ENCODE measurements at regions not wholly inside any gene's neighbourhood (a gene's known extent, or its start where the extent isn't known, plus 50 kb on each side); places are given as distances from the start of the nearest gene placed in this dataset.

DNA sequence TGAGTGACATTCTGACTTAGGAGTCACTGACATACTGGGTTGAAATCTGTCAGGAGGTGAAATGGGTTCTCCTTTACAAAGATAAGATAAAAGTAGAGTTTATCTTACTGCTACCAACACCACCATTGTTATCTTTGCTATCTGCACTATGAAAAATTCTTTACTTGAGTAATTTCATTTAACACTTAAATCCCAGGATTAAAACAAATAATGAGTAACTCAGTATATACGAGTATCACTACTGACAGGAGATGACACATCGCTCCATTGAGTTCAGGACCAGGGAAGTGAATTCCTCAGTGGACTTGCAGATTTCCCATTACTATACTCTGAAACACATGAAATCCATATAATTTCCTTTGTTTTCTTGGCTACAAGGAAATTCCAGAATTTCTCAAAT lies 242.1 kb upstream of the NLRP1 start:
- no peak for DNase-seq (ENCODE audit: low read depth)
- TF ChIP-seq, protein P1, sequence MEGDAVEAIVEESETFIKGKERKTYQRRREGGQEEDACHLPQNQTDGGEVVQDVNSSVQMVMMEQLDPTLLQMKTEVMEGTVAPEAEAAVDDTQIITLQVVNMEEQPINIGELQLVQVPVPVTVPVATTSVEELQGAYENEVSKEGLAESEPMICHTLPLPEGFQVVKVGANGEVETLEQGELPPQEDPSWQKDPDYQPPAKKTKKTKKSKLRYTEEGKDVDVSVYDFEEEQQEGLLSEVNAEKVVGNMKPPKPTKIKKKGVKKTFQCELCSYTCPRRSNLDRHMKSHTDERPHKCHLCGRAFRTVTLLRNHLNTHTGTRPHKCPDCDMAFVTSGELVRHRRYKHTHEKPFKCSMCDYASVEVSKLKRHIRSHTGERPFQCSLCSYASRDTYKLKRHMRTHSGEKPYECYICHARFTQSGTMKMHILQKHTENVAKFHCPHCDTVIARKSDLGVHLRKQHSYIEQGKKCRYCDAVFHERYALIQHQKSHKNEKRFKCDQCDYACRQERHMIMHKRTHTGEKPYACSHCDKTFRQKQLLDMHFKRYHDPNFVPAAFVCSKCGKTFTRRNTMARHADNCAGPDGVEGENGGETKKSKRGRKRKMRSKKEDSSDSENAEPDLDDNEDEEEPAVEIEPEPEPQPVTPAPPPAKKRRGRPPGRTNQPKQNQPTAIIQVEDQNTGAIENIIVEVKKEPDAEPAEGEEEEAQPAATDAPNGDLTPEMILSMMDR (IDR thresholded peaks at IDR 0.05; ENCODE audit: low read depth, low read length, missing control alignments), result no peak
- no peak overlapping the region for H3K4me3 ChIP-seq (ENCODE audit: low read depth, low read length)

GRCh38 chr17:5830921-5831320 lies 239.3 kb upstream of the WSCD1 start:
- TF ChIP-seq, protein P1 (IDR thresholded peaks at IDR 0.05; ENCODE audit: low read depth, low read length, missing control alignments), result no peak
- H3K4me3 ChIP-seq (ENCODE audit: low read depth, low read length), result no peak overlapping the region
- DNase-seq (ENCODE audit: low read depth), result no peak

DNA sequence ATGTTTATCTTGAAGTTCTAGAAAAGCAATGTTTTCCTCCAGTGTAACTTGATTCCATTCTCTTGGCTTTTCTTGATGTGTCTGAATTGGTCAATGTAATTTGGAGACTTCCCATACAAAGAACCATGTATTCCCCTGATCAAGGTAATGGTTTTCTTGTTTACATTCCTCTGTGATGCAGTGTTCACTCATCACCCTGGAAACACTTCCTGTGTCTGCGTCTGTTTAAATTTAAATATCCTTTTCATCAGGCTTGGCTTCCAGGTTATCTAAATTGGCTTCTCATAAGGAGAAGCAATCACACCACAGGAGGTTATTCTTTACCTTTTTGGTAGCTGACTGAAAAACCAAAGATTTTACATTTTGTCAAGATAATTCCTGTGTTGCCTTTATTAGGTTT lies 237.3 kb upstream of the WSCD1 start:
- no peak for DNase-seq (ENCODE audit: low read depth)

GRCh38 chr17:5837055-5837491 lies 233.1 kb upstream of the WSCD1 start:
- DNase-seq (ENCODE audit: low read depth), result no peak
- no peak overlapping the region for H3K4me3 ChIP-seq (ENCODE audit: low read depth, low read length)
- TF ChIP-seq, protein P1 (IDR thresholded peaks at IDR 0.05; ENCODE audit: low read depth, low read length, missing control alignments), result no peak

More for the DNA sequence above, 237.3 kb upstream of the WSCD1 start:
- H3K4me3 ChIP-seq (ENCODE audit: low read depth, low read length), result no peak overlapping the region
- TF ChIP-seq, protein P1 (IDR thresholded peaks at IDR 0.05; ENCODE audit: low read depth, low read length, missing control alignments), result no peak

- no peak for DNase-seq (ENCODE audit: low read depth)
- no peak overlapping the region for H3K4me3 ChIP-seq (ENCODE audit: low read depth, low read length)
- TF ChIP-seq, protein P1 (IDR thresholded peaks at IDR 0.05; ENCODE audit: low read depth, low read length, missing control alignments), result no peak
Measured at GRCh38 chr17:5838661-5839300, 231.4 kb upstream of the WSCD1 start.

- TF ChIP-seq, protein P1 (IDR thresholded peaks at IDR 0.05; ENCODE audit: low read depth, low read length, missing control alignments), result no peak
- H3K4me3 ChIP-seq (ENCODE audit: low read depth, low read length), result no peak overlapping the region
- DNase-seq (ENCODE audit: low read depth), result no peak
Measured at GRCh38 chr17:5840811-5841446, 229.2 kb upstream of the WSCD1 start.

GRCh38 chr17:5841862-5842261 lies 228.3 kb upstream of the WSCD1 start:
- TF ChIP-seq, protein P1 (IDR thresholded peaks at IDR 0.05; ENCODE audit: low read depth, low read length, missing control alignments), result no peak
- no peak for DNase-seq (ENCODE audit: low read depth)
- H3K4me3 ChIP-seq (ENCODE audit: low read depth, low read length), result no peak overlapping the region
